ENCODE measurements at regions not wholly inside any gene's neighbourhood (a gene's known extent, or its start where the extent isn't known, plus 50 kb on each side); places are given as distances from the start of the nearest gene placed in this dataset.

GRCh38 chr7:94250987-94251386, 143.7 kb upstream of the COL1A2 start:
- Histone ChIP-seq H3K4me1 (replicated peaks in 1 of 4; ENCODE audit: control insufficient read depth in 3 of 4, insufficient read depth in 4 of 4, low read length in 3 of 4) (no peaks in the 10 kb centered on the region), H3K14ac (ENCODE audit: insufficient read length) (no peak overlapping the region), H3K9ac (replicated peaks in 1 of 4; ENCODE audit: extremely low read depth in 1 of 4, low read depth in 3 of 4, low read length in 3 of 4) (no peak overlapping the region), H3K36me3 (ENCODE audit: control insufficient read depth in 2 of 4, insufficient read depth in 4 of 4, low read length in 3 of 4) (no peaks in the 10 kb centered on the region), H3K23me2 (ENCODE audit: low read depth, low read length) (no peaks in the 10 kb centered on the region), H2BK120ac (replicated peaks; ENCODE audit: low read depth, low read length) (no peak overlapping the region), H3K23ac (ENCODE audit: insufficient read length) (no peak overlapping the region), H4K91ac (replicated peaks; ENCODE audit: insufficient read length, low read length) (no peak overlapping the region), H3K79me2 (ENCODE audit: control insufficient read depth in 1 of 2, insufficient read depth in 2 of 2, low read length in 2 of 2) (no peaks in the 10 kb centered on the region), H3K27ac (ENCODE audit: low read depth, low read length) (no peak overlapping the region), H2BK20ac (ENCODE audit: low read length) (no peak overlapping the region), H3K56ac (replicated peaks; ENCODE audit: insufficient read length, low read depth, low read length) (no peak overlapping the region), H3K4me2 (ENCODE audit: insufficient read depth in 1 of 2, low read depth in 2 of 2, low read length in 2 of 2) (no peak overlapping the region), H3K4ac (replicated peaks; ENCODE audit: insufficient read length, low read depth, low read length) (no peak overlapping the region), H3K18ac (ENCODE audit: extremely low read depth, low read length) (no peak overlapping the region), H2AK5ac (ENCODE audit: low read depth, low read length) (no peak overlapping the region), H3K9me3 (ENCODE audit: insufficient read depth in 2 of 2, low read depth in 1 of 2, low read length in 1 of 2) (no peaks in the 10 kb centered on the region), H3K27me3 (replicated peaks in 1 of 4; ENCODE audit: control insufficient read depth in 3 of 4, extremely low read depth in 1 of 4, insufficient read depth in 3 of 4, low read length in 3 of 4) (no peaks in the 10 kb centered on the region), H3K79me1 (ENCODE audit: low read depth, low read length) (no peaks in the 10 kb centered on the region), H4K5ac (ENCODE audit: insufficient read length, low read depth, low read length) (no peak overlapping the region), H2BK5ac (ENCODE audit: low read depth, low read length) (no peak overlapping the region), H4K8ac (ENCODE audit: extremely low read depth, insufficient read depth, low read length) (no peak overlapping the region), H2BK15ac (ENCODE audit: low read length) (no peak overlapping the region), H3K4me3 (ENCODE audit: extremely low read depth in 1 of 4, insufficient read depth in 2 of 4, low read depth in 3 of 4, low read length in 4 of 4) (no peak overlapping the region), H2AFZ (ENCODE audit: low read length) (0 out of 2 replicates have a peak overlapping the region, but pooled peaks have one; percentile 2), H2BK12ac (ENCODE audit: low read depth, low read length) (no peak overlapping the region), H4K20me1 (replicated peaks in 1 of 2; ENCODE audit: control insufficient read depth in 1 of 2, insufficient read depth in 2 of 2, low read length in 2 of 2) (no peaks in the 10 kb centered on the region)
- FAIRE-seq: no peak
- CTCF ChIA-PET (ENCODE audit: partially characterized antibody): no interaction called here
- POLR2A ChIA-PET (ENCODE audit: partially characterized antibody): no interaction called here
- no peak for DNase-seq (ENCODE audit: low read depth in 1 of 2, low spot score in 2 of 2)
- 84% methylated on average over 1 of the region's 1 CpG; no CpG with 5 or more reads in 1 of the 2 experiments for WGBS, 2 experiments (ENCODE audit: extremely low coverage in 1 of 2, insufficient coverage in 1 of 2, insufficient read length in 1 of 2, insufficient replicate concordance in 2 of 2, low coverage in 1 of 2, low lambda C conversion rate in 2 of 2, missing lambda C conversion rate in 1 of 2)
- no peak for TF ChIP-seq KDM1A (IDR thresholded peaks at IDR 0.05; ENCODE audit: borderline replicate concordance, low read length)
- no peak for TF ChIP-seq POLR2A (IDR thresholded peaks at IDR 0.05; ENCODE audit: control extremely low read depth in 1 of 2, low read depth in 2 of 2, low read length in 2 of 2)
- TF ChIP-seq SP2 (IDR thresholded peaks at IDR 0.05; ENCODE audit: low read length): no peak
- TF ChIP-seq CHD2 (IDR thresholded peaks at IDR 0.05; ENCODE audit: low read length): no peak
- no peak for TF ChIP-seq TAF1 (IDR thresholded peaks at IDR 0.05; ENCODE audit: low read depth, low read length)
- TF ChIP-seq, protein P1, sequence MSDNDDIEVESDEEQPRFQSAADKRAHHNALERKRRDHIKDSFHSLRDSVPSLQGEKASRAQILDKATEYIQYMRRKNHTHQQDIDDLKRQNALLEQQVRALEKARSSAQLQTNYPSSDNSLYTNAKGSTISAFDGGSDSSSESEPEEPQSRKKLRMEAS (IDR thresholded peaks at IDR 0.05): no peak
- TF ChIP-seq POLR2AphosphoS5 (IDR thresholded peaks at IDR 0.05; ENCODE audit: low read depth, low read length): no peak
- no peak for TF ChIP-seq NANOG (IDR thresholded peaks at IDR 0.05; ENCODE audit: insufficient read depth, low read depth, low read length, poor library complexity, severe bottlenecking)
- no peak for TF ChIP-seq EZH2 (IDR thresholded peaks at IDR 0.05; ENCODE audit: low read depth, low read length, severe bottlenecking)
- TF ChIP-seq ASH2L (IDR thresholded peaks at IDR 0.05; ENCODE audit: low read length): no peak
- TF ChIP-seq GABPA (IDR thresholded peaks at IDR 0.05; ENCODE audit: borderline replicate concordance, insufficient read depth, low read length): no peak
- TF ChIP-seq, protein P2, sequence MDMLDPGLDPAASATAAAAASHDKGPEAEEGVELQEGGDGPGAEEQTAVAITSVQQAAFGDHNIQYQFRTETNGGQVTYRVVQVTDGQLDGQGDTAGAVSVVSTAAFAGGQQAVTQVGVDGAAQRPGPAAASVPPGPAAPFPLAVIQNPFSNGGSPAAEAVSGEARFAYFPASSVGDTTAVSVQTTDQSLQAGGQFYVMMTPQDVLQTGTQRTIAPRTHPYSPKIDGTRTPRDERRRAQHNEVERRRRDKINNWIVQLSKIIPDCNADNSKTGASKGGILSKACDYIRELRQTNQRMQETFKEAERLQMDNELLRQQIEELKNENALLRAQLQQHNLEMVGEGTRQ (IDR thresholded peaks at IDR 0.05; ENCODE audit: low read length): no peak
- TF ChIP-seq POU5F1 (IDR thresholded peaks at IDR 0.05; ENCODE audit: low read depth, low read length): no peak
- TF ChIP-seq CTBP2 (IDR thresholded peaks at IDR 0.05; ENCODE audit: borderline replicate concordance, insufficient read depth, insufficient read length, low read length): no peak
- TF ChIP-seq SAP30 (IDR thresholded peaks at IDR 0.05; ENCODE audit: insufficient read depth, insufficient replicate concordance, low read length): no peak

Data from H1 (cell line).